Adrenal gland (tissue), 9 donors: ENCODE measurements at regions not wholly inside any gene's neighbourhood (a gene's known extent, or its start where the extent isn't known, plus 50 kb on each side); places are given as distances from the start of the nearest gene placed in this dataset.

Experiments
- DNase-seq, 7 donors: peaks; one replicate each; pipeline ENCODE4 v3.0.0-alpha.2; 2019 to 2020
- H3K27ac ChIP-seq, 5 donors: fragments of 200-600 bp; sonication (generic) in 4 of 5; 1 replicate in 3 of 5; 2 replicates in 2 of 5; pipeline versions ENCODE4 v1.5.1 to v1.8.0; 2016 to 2020; ENCODE audit warnings: mild to moderate bottlenecking in 1 of 5
- H3K27me3 ChIP-seq: fragments of 200-600 bp; 2 replicates; pipeline ENCODE4 v1.8.0; 2021
- H3K36me3 ChIP-seq, 2 donors: fragments of 200-600 bp; replicated peaks in 1 of 2; 1 replicate in 1 of 2; 2 replicates in 1 of 2; pipeline versions ENCODE4 v1.5.1 to v1.8.0; 2018 to 2022
- H3K4me1 ChIP-seq, 2 donors: fragments of 200-600 bp; replicated peaks in 1 of 2; 1 replicate in 1 of 2; 2 replicates in 1 of 2; pipeline versions ENCODE4 v1.5.1 to v1.8.0; 2018 to 2021
- H3K4me3 ChIP-seq, 4 donors: fragments of 200-600 bp; sonication (generic) in 3 of 4; one replicate each; pipeline ENCODE4 v1.5.1; 2016 to 2018
- H3K9me3 ChIP-seq, 3 donors: fragments of 200-600 bp; sonication (generic) in 1 of 3; replicated peaks in 1 of 3; 1 replicate in 2 of 3; 2 replicates in 1 of 3; pipeline versions ENCODE4 v1.5.1 to v1.8.0; 2016 to 2021
- CTCF ChIP-seq, 6 experiments: fragments of 450-650 bp in 4 of 6; fragments of 200-600 bp in 2 of 6; sonication (generic) in 1 of 6; IDR thresholded peaks; 1 replicate in 5 of 6; 2 replicates in 1 of 6; pipeline versions ENCODE4 v1.5.1 to v1.8.0; 2016 to 2021; ENCODE audit warnings: antibody characterized with exemption in 6 of 6, mild to moderate bottlenecking in 2 of 6, moderate library complexity in 1 of 6
- POLR2A ChIP-seq, 2 donors: fragments of 450-650 bp; IDR thresholded peaks; one replicate each; pipeline ENCODE4 v1.6.1; 2017; ENCODE audit warnings: antibody characterized with exemption in 2 of 2, mild to moderate bottlenecking in 2 of 2, moderate library complexity in 1 of 2
- WGBS, 4 donors: extraction: QIAGEN DNeasy Blood & Tissue Kit in 2 of 4; methylation state at CpG; one replicate each; pipeline versions ENCODE4 v1.1.5 to v1.1.7; 2013 to 2017; 5-methylcytosine and 5-hydroxymethylcytosine counted together
- intact Hi-C, 2 donors: fragments of 100-400 bp; cut with DNase I; formaldehyde crosslinking; loops; one replicate each; pipeline versions ENCODE4 v1.14.1 to v1.15.0; 2022 to 2023
- donor health status: healthy with polysubstance abuse.
- donor health status: Bipolar disorder and iron deficiency.
- donor health status: DM: yes; HTN: yes; CAD: no.
- donor health status: DM: no; HTN: no; CAD: no.
- donor health status: DM: no; HTN: no; CAD: no.

GRCh38 chr5:155957884-155958283 lies 369.1 kb upstream of the SGCD start:
- no peak overlapping the region for H3K27ac ChIP-seq
- no peaks in the 10 kb centered on the region for H3K27me3 ChIP-seq
- no peaks in the 10 kb centered on the region for H3K4me1 ChIP-seq
- TF ChIP-seq POLR2A (IDR thresholded peaks at IDR 0.05), result no peak
- no peak for TF ChIP-seq CTCF (IDR thresholded peaks at IDR 0.05)
- H3K4me3 ChIP-seq, result no peak overlapping the region
- no peaks in the 10 kb centered on the region for H3K9me3 ChIP-seq
- WGBS, 4 donors, result 81 to 86% (median 84%) methylated on average over 3 of the region's 3 CpGs
- no peaks in the 10 kb centered on the region for H3K36me3 ChIP-seq
- intact Hi-C loops, result no loop called here
- DNase-seq, result no peak

GRCh38 chr5:155959082-155959481 lies 367.9 kb upstream of the SGCD start:
- H3K9me3 ChIP-seq, result no peaks in the 10 kb centered on the region
- intact Hi-C loops, result no loop called here
- no peaks in the 10 kb centered on the region for H3K27me3 ChIP-seq
- no peak overlapping the region for H3K4me3 ChIP-seq
- no peak for DNase-seq
- WGBS, 4 donors, result 75 to 80% (median 76%) methylated on average over 2 of the region's 2 CpGs
- TF ChIP-seq POLR2A (IDR thresholded peaks at IDR 0.05) (no peak), CTCF (IDR thresholded peaks at IDR 0.05) (no peak)
- H3K36me3 ChIP-seq, result no peaks in the 10 kb centered on the region
- no peaks in the 10 kb centered on the region for H3K4me1 ChIP-seq
- no peak overlapping the region for H3K27ac ChIP-seq

GRCh38 chr5:155960177-155960576 lies 366.8 kb upstream of the SGCD start:
- H3K9me3 ChIP-seq, result no peaks in the 10 kb centered on the region
- TF ChIP-seq CTCF (IDR thresholded peaks at IDR 0.05) (no peak), POLR2A (IDR thresholded peaks at IDR 0.05) (no peak)
- no peaks in the 10 kb centered on the region for H3K27me3 ChIP-seq
- no peaks in the 10 kb centered on the region for H3K4me1 ChIP-seq
- no peak overlapping the region for H3K4me3 ChIP-seq
- no peak for DNase-seq
- intact Hi-C loops, result no loop called here
- 91 to 94% (median 92%) methylated on average over 3 of the region's 3 CpGs for WGBS, 4 donors
- no peak overlapping the region for H3K27ac ChIP-seq
- no peaks in the 10 kb centered on the region for H3K36me3 ChIP-seq

- intact Hi-C loops, result no loop called here
- no peak for DNase-seq
- Histone ChIP-seq H3K27ac (no peak overlapping the region), H3K27me3 (no peaks in the 10 kb centered on the region), H3K4me3 (no peak overlapping the region), H3K9me3 (peaks cover 0 to 4% (median 0%) of the 10 kb centered on the region in 3 donors), H3K4me1 (no peaks in the 10 kb centered on the region), H3K36me3 (no peaks in the 10 kb centered on the region)
- 77 to 85% (median 83%) methylated on average over 5 of the region's 5 CpGs for WGBS, 4 donors
- no peak for TF ChIP-seq POLR2A (IDR thresholded peaks at IDR 0.05)
- TF ChIP-seq CTCF (IDR thresholded peaks at IDR 0.05), result no peak
Observed at GRCh38 chr5:155969537-155969936, 357.4 kb upstream of the SGCD start.
